ENCODE measurements at regions not wholly inside any gene's neighbourhood (a gene's known extent, or its start where the extent isn't known, plus 50 kb on each side); places are given as distances from the start of the nearest gene placed in this dataset.

DNA sequence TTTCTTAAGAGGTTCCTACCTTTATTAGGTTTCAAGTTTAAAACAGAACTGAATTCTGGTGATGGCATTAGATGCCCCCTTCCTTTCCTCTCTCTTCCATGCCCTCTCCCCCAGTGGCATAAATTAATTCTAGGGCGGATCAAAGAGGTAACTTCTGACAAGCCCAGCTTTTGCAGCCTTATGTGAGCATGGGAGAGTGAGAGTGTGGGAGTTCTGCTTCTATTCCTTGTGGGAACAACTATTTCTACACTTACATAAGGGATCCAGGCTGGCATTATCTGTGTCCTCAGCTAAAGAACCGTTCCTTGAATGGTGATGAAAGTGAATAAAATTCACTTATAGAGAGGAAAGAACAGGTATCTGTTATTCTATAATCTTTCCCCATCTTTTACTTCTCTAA is 437.6 kb downstream of the KIF4B start:
- no peak for DNase-seq (ENCODE audit: low read depth)
- TF ChIP-seq CTCF (conservative IDR thresholded peaks at IDR 0.05; ENCODE audit: low read depth, low read length) = no peak
- H3K4me3 ChIP-seq (ENCODE audit: low read depth, low read length) = no peak overlapping the region

DNA sequence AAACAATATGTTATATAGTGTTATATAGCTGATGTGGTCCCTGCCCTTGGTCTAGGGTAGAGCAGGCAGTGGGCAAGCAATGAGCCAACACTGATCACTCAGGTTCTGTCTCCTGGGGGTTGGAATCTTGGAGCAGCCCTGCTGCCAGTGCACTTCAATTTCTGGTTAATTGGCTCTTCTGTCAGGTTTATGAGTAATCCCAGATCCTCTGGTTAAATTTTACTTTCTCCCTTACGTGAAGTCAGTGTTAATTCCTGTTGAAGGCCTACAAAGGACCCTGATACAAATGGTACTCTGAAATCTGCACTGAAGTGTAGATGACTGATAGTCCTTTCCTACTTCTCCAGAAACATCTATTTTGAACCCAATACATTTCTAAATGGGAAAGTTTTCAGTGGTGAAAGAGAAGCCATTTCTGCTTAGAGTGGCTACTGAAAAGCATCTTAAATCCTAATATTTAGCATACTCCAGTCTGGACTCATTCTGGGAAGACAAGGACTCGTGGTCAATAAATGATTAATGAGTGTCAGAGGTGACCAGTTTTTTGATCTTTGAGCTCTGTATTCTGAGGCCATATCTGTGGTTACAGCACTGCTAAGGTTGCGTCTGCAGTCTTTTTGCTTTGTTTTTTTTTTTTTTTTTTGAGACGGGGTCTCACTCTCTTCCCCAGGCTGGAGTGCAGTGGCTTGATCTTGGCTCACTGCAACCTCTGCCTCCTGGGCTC is 442.4 kb downstream of the KIF4B start:
- no peak for TF ChIP-seq CTCF (conservative IDR thresholded peaks at IDR 0.05; ENCODE audit: low read depth, low read length)

GRCh38 chr5:155459889-155460500 is 446.4 kb downstream of the KIF4B start:
- DNase-seq (ENCODE audit: low read depth) = no peak
- no peak for TF ChIP-seq CTCF (conservative IDR thresholded peaks at IDR 0.05; ENCODE audit: low read depth, low read length)
- no peak overlapping the region for H3K4me3 ChIP-seq (ENCODE audit: low read depth, low read length)

More for the DNA sequence above, 442.4 kb downstream of the KIF4B start:
- DNase-seq (ENCODE audit: low read depth) = peak; percentile 68
- no peak overlapping the region for H3K4me3 ChIP-seq (ENCODE audit: low read depth, low read length)

GRCh38 chr5:155460501-155460931 is 447.0 kb downstream of the KIF4B start:
- no peak for TF ChIP-seq CTCF (conservative IDR thresholded peaks at IDR 0.05; ENCODE audit: low read depth, low read length)
- DNase-seq (ENCODE audit: low read depth) = no peak
- no peak overlapping the region for H3K4me3 ChIP-seq (ENCODE audit: low read depth, low read length)

DNA sequence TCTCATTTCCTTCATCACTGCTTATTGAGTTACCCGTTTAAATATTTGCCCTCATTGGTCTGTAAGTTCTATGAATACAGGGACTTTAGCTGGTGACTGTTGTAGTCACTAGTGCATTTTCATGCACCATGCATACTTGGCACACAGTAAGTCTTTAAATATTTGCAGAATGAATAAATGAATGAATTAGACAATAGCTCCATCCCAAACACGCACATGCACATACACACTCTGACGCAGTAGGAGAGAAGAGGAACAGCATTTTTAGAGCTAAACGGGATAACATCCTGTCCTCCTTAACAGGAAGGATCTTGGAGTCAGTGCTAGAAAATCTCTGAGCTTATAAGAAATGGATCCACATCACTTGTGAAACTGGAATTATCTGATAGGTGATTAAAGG is 447.7 kb downstream of the KIF4B start:
- DNase-seq (ENCODE audit: low read depth) = no peak
- no peak overlapping the region for H3K4me3 ChIP-seq (ENCODE audit: low read depth, low read length)
- TF ChIP-seq CTCF (conservative IDR thresholded peaks at IDR 0.05; ENCODE audit: low read depth, low read length) = no peak

DNA sequence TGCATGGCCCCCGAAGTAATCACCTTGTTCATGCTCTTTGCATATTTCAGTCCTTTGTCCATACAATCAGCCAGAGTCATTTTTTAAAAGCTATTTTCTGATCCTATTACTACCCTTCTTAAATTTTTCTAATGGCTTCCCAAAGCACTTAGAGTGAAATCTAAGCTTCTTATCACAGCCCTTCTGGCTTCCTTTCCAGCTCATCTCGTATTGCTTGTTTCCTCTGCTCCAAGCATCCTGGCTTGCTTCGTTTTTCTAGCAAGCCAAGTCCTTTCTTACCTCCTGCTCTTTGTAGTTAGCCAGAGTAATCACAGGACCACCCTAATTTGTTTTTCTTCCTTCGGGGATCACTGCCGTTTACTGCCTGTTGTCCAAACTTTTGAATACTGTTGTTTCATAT is 453.3 kb downstream of the KIF4B start:
- H3K4me3 ChIP-seq (ENCODE audit: low read depth, low read length) = no peak overlapping the region
- no peak for TF ChIP-seq CTCF (conservative IDR thresholded peaks at IDR 0.05; ENCODE audit: low read depth, low read length)

DNA sequence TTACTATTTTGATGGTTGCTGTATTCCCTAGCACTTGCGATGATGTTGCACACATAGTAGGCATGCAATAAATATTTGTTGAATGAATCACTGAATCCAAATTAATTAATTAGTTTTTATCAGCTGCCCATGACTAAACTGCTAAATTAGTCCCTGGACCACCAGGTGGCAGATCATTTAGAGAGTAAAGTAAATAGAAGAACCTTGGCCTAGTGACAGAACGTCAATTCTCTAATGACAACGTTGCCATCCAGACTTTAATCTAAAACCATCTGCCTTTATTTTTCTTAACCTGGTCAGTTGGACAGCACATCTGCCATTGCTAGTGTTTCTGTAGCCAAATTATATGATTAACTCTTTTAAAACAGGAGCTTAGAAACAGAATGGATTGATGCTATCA is 457.5 kb downstream of the KIF4B start:
- no peak overlapping the region for H3K4me3 ChIP-seq (ENCODE audit: low read depth, low read length)

More for the DNA sequence above, 453.3 kb downstream of the KIF4B start:
- no peak for DNase-seq (ENCODE audit: low read depth)

More for the DNA sequence above, 457.5 kb downstream of the KIF4B start:
- DNase-seq (ENCODE audit: low read depth) = no peak
- TF ChIP-seq CTCF (conservative IDR thresholded peaks at IDR 0.05; ENCODE audit: low read depth, low read length) = no peak
